Activated CD4-positive, alpha-beta T cell treated with anti-CD3 and anti-CD28 coated beads, Interleukin-2, Interleukin-6, amounts not matched to agents 100 ng/mL and 50 ng/mL, durations not matched to agents 16 hours and 8 hours (primary cell): ENCODE measurements at regions not wholly inside any gene's neighbourhood (a gene's known extent, or its start where the extent isn't known, plus 50 kb on each side); places are given as distances from the start of the nearest gene placed in this dataset.
"Not testable (repeated sequence)": the region's sequence is repeated elsewhere in the genome, so short reads cannot be mapped to it uniquely, and the experiment has no call there.

Experiments
- DNase-seq: peaks from one replicate; pipeline ENCODE4 v3.0.0-alpha.2; 2020

DNA sequence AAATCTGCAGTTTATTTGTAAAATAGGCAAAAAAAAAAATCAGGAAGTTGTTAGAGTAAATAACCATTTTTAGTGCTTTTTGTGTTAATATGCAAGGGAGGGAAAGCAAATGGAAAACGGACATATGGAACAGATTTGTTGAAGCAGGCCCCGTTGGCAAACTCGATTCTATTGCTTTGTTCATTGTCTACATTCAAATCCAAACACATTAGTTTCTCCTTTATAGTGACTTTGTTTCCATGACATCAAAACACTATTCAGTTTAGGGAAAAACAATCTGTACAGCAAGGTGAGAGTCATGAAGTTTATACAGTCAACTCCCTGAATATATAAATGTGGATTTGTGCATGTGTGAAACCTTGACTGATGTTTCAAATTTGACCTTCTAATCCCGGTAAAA lies 142.2 kb downstream of the FAM47A start:
- no peak for DNase-seq

DNA sequence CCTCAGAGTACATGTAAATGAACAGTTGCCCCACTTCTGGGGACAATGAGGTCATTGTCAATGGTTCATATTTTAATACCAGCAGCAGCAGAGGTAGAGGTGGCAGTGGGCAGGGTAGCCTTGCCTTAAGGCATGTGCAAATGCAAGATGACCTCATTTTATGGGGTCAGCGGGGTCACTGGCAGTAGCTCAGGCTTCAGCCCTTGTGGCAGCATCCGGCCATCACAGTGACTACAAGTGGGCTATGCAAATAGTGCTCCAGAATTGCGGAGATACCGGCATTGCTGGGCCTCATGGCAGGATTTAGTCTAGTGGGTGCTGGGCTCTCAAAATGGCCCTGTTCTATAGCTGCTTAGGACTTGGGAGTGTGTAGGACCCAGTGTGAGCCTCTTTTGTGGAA lies 144.7 kb downstream of the FAM47A start:
- no peak for DNase-seq

DNA sequence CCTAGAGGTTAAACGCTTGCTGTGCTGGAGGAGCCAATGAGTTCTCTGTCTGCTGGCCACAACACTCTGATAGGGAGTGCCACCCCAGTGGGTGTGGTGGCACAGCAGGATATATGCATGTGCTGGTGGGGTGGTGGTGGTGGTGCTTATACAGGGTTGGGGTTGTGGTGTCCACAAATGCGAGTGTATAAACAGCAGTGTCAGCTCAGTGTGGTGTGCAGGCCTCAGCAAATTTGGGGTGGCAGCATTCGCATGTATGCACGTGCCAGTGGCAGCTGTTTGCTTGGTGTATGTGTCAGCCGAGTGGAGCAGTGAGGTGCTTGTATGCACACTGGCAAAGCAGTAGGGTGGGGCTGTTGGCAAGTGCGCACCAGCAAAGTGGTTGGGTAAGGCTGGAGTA lies 157.4 kb downstream of the FAM47A start:
- no peak for DNase-seq

DNA sequence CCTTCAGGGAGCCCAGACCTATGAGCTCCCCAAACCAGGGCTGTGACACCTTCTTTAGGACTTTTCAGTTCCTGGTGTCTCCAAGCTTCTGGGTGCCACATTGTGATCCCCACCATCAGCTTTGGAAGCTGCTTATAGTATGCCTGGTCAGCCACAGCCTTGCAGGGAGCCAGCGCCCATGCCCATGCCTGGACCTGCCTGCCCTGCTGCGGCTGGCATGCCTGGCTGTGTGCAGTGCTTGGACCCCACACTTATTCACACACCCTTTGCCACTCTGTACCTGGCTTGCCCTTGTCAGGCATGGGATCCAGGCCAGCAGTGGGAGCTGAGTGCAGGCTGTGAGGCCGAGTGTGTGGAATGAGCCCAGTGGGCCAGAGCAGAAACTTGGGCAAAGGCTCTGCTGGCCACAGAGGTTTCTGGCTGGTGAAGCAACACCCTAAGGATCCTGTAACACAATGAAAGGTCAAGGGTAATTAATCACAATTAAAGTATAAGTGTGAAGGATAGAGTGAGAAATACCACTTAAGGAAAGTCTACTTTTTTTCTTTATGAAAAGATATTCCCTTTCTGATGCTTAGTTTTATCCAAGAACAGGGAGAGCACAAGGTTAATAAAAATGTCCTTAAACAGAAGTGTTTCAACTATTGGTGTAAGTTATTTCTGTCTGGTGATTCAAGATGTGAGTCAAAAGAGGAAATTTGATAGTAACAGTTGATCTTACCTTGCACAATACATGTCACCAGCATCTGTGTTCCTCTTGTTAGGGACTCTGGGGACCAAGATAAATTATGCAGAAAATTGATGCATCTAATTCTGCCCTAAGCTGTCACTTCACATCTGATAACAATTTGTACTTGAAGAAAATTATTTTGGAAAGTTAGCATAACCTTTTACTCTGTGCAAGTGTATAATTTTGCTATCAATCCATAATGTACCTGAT lies 161.8 kb downstream of the FAM47A start:
- DNase-seq = no peak

DNA sequence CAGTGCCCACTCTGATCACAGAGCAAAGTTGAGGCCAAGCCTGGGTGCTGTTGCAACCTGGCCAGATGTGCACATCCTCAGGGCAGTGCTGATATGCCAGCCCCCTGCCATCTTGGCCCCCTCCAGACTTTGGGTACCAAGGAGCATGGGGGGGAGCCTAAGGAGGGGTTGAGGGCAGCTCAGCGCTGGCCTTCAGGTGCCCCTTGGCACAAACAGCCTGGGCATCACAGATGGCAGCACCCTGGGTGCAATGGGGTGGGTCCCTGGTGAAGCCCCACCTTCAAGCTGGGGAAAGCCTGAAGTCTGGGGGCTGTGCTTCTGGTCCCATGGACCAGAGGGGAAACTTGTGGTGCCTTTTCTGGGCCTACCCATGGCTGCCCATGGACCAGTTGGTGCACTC lies 163.0 kb downstream of the FAM47A start:
- no peak for DNase-seq

DNA sequence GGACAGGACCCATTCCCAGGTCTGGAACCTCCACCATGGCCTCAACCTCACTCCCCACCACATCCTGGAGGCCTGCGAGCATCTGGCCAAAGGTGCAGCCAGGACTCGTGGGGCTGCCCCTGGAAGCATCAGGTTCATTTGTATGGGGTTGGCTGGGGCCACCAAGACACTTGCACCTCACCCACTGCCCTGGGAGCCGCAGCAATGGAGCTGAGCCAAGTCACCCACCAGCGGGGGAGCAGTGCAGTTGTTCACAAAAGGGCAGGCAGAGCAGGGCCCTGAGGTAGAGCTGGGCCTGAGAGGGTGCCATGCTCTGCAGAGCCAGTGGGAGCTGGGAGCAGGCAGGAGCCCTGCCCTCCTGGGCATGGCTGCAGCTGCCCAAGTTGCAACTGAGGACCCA lies 163.5 kb downstream of the FAM47A start:
- no peak for DNase-seq

DNA sequence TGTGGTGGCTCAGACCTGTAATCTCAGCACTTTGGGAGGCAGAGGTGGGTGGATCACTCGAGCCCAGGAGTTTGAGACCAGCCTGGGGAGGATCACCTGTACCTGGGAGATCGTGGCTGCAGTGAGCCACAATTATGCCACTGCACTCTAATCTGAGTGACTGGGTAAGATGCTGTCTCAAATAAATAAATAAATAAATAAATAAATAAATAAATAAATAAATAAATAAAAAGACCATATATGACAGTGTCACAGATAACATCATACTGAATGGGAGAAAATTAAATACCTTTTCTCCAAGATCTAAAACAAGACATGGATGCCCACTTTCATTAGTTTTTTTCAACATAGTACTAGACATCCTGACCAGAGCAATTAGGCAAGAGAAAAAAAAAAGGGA lies 182.8 kb downstream of the FAM47A start:
- DNase-seq = no peak

DNA sequence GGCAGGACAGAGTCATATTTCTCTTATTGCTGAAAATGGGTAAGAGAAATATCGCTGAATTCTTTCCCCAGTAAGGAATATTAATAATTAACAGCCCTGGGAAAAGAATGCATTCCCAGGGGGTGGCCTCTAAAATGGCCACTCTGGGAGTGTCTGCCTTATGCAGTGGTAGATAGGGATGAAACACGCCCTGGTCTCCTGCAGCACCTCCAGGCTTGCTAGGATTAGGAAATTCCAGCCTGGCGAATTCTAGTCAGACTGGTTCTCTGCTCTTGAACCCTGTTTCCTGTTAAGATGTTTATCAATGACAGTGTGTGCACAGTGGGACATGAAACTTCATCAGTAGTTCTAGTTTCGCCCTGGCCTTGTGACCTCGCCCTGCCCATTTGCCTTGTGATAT lies 205.9 kb downstream of the FAM47A start:
- not testable (repeated sequence) for DNase-seq

DNA sequence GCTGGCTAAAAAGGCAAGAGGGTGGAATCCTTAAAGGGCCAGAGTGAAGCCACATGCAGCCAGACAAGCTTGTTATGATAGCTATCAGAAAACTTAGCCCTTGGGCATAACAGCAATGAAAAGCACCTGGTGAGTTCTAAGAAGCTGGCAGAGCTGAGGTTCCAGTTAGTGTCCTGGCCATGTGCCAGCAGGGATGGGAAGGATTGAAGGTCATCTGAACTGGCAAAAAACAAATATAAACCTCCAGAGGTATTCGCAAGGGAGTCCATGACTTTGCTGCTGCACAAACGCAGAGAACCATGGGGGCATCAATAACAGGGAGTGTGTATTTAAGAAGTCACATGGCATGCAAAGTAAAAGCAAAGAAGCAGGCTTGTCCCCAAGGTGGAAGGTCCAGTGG lies 208.9 kb downstream of the FAM47A start:
- DNase-seq = no peak

DNA sequence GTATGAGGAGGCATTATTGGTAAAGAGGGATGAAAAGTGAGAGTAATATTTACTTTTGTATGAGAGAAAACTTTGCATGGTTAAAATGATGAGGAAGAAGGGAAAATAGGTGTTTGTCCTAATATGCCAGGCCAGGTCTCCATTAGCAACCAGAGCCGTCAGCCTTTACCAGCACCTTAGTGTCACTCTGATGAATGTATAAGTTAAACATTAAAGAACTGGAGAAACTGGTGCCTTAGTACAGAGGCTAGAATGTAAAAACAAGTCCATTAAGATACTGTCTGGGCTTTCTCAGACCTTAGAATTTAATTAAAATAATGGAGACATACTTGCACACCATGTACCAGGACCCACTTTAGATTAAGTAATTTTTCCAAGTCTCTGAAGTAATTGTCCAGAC lies 222.3 kb downstream of the FAM47A start:
- no peak for DNase-seq

DNA sequence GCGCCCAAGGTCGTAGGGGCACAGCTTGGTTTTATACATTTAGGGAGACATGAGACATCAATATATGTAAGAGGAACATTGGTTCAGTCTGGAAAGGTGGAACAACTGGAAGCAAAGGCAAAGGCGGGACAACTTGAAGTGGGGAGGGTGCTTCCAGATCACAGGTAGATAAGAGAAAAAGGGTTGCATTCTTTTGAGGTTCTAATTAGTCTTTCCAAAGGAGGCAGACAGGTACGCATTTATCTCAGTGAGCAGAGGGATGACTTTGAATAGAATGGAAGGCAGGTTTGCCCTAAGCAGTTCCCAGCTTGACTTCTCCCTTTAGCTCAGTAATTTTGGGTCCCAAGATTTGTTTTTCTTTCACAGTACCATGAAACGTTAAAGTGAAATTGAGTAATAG lies 223.2 kb downstream of the FAM47A start:
- DNase-seq = no peak

DNA sequence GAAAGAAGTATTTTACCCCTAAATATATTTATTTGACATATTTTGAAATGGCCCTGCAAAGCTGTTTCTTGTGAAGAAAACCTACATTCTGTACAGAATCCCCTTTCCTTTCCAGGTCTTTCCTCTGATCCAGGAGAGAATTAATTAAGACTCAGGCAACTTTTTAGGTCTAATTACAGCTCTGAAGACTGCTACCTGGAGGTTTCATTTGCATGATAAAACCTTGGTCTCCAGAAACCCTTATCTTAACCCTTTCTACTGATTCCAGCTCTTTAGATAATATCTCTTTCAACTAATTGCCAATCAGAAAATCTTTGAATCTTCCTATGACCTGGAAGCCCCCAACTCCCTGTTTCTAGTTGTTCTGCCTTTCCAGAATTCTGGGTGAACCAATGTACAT lies 224.0 kb downstream of the FAM47A start:
- no peak for DNase-seq

DNA sequence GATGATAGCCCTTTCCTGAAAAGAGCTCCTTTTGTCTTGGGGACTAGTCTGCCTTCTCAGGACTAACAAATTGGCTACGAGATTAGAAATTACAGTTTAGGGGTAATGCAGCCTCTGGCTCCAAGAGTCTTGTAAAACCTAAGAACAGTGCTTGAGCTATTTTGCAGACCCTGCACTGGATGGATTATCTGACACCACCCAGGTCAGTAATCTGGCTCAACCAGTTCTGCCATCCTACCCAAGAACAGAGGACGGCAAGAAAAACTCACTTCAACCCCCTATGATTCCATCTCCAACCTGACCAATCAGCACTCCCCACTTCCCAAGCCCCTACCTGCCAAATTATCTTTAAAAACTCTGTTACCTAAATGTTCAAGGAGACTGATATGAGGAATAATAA lies 225.1 kb downstream of the FAM47A start:
- no peak for DNase-seq

DNA sequence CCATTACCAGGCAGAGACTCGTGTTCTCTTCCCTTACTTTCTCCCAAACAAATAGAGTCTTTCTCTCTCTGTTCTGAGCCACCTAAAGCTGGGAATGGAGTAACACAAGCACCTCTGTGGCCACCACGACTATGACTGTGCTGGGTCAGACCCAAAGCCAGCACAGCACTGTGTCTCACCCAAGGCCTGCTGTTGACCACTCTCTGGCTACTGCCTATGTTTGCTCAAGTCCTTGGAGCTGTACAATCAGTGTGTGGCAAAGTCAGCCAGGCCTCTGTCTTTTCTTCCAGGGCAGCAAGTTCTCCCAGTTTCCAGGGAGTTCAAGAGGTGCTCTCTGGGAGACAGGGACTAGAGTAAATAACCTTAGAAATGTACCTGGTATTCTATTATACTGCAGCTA lies 239.4 kb downstream of the FAM47A start:
- no peak for DNase-seq

DNA sequence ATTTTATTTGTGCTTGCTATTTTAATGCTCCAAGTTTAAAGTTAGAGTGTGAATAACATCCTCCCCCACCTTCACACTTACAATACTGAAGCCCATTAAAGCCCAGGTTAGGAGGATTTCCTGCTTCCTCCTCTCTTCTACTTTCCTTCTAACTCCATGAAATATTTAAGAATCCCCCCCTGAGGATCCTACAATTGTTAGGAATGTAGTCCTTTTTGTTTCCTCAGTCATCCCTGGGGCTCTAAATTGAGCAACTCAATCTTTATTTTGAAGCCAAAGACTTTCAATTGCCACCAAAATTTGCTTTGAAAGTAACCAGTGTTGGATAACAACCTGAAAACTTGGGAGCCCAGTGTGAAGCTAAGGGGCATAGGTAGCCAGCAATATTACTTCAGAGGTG lies 276.9 kb downstream of the FAM47A start:
- no peak for DNase-seq

DNA sequence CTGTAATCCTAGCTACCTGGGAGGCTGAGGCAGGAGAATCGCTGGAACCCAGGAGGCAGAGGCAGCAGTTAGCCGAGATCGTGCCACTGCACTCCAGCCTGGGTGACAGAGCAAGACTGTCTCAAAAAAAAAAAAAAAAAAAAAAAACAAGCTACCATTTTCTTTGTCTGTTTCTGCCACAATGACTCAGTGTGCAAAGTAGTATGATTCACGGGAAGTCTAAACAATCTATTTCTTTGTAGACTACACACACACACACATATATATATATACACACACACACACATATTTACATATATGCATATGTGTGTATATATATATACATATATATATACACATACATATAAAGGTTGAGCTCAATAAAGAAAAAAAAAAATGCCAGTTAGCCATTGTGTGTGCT lies 280.0 kb downstream of the FAM47A start:
- not testable (repeated sequence) for DNase-seq

DNA sequence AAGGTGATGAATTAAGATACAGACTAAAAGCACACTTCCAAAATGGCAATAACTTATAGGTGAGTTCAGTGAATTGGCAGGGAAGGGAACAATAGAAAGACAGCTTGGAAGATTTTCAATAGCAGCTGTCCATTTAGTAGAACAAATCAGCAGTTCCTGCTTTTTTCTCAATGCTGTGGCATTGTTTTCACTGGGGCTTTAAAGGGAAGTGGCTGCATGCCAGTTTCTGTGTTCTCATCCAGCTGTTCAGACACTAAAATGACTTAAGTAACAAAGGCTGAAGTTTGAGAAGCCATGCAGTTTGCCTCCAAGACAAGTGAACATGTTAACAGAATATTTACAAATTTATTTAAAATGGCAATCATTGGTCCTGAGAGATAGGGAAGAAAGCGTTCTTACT lies 291.9 kb downstream of the FAM47A start:
- no peak for DNase-seq

DNA sequence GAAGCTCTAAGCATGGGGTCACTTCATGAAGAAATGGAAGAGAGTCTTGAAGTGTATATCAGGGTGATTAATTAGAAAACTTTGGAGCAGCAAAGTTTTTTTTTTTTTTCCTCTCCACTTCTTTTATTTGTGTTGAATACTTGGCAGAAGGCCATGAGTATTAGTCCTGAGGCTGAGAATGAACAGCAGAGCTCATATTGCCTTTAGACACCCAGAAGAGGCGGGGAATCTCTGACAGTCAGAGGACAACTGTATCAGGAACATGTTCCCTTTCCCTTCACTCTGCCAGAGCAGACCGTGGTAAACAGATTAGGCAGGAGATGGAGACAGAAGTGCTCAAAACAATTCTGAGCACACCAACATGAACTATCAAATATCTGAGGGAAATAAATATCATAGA lies 300.9 kb downstream of the FAM47A start:
- DNase-seq = no peak

DNA sequence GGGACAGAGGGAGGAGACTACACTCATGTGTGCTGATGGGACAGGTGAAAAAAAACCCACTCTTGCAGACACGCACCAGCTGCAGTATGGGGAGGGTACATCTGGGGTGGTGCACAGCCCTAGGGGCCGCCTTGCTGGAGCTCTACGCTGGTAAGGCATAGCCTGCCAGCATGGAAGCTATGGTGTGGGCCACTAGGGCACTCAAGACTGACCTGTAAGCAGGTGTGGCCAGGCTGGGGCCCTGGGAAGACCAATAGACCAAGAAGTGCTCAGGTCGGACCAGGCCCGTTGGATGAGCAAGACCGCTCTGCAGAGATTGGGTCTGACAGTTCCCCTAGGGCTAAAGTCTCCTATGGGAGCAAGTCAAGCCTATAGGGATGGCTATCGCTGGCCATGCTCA lies 314.8 kb downstream of the FAM47A start:
- DNase-seq = no peak

DNA sequence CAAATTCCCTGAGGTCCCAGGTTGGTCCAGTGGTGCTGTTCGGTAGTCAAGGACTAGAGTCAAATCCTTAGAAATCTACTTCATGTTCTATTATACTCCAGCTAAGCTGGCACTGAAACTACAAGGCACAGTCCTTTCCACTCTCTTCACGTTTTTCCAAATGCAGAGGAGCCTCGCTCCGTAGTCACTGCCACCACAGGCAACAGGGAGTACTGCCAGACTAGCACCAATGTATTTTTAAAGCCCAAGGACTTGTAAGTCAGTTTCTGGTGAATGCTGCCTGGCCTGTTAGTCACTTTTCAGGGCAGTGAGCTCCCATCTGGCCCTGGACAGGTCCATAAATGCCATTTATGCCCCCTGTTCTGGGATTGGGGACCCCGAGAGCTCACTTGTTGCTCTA lies 323.5 kb downstream of the FAM47A start:
- no peak for DNase-seq

DNA sequence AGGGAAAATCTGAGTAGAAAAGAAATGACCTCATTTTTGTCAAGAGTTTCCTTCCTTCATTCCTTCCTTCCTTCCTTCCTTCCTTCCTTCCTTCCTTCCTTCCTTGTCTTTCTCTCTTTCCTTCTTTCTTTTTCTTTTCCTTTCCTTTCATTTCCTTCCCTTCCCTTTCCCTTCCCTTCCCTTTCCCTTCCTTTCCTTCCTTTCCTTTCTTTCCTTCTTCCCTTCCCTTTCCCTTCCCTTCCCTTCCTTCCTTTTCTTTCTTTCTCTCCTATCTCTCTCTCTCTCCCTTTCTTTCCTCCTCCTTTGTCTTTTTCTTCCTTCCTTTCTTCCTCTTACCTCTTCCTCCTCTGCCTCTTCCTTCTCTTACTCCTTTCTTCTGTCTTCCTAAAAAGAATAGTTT lies 347.6 kb downstream of the FAM47A start:
- no peak for DNase-seq

DNA sequence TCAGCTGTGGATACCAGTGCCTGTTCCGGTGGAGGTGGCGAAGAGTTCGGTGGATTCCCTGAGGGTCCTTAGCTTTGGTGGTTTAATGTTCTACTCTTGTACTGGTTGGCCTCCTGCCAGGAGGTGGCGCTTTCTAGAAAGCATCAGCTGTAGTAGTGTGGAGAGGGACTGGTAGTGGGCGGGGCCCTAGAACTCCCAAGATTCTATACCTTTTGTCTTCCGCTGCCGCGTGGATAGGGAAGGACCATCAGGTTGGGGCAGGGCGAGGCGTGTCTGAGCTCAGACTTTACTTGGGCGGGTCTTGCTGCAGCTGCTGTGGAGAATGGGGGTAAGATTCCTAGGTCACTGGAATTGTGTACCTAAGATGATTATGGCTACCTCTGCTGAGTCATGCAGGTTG lies 390.3 kb downstream of the FAM47A start:
- DNase-seq = no peak

DNA sequence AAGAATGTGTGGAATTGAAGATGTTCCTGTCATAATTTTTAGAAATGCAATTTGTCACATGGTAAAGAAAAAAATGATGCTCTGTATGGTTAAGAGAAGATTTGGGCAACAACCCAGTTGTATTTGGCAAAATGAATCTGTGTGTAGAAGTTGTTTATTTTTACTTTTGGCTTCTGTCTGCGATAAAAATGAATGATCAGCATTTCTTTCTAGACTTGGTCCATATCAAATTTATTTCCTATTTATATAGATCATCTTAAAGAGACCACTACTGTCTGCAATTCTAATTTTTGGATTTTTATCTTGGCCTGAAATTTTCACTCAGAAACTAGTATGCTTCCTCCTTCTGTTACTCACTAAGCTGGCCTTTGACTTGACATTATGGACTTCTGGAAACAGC lies 396.9 kb downstream of the FAM47A start:
- no peak for DNase-seq

DNA sequence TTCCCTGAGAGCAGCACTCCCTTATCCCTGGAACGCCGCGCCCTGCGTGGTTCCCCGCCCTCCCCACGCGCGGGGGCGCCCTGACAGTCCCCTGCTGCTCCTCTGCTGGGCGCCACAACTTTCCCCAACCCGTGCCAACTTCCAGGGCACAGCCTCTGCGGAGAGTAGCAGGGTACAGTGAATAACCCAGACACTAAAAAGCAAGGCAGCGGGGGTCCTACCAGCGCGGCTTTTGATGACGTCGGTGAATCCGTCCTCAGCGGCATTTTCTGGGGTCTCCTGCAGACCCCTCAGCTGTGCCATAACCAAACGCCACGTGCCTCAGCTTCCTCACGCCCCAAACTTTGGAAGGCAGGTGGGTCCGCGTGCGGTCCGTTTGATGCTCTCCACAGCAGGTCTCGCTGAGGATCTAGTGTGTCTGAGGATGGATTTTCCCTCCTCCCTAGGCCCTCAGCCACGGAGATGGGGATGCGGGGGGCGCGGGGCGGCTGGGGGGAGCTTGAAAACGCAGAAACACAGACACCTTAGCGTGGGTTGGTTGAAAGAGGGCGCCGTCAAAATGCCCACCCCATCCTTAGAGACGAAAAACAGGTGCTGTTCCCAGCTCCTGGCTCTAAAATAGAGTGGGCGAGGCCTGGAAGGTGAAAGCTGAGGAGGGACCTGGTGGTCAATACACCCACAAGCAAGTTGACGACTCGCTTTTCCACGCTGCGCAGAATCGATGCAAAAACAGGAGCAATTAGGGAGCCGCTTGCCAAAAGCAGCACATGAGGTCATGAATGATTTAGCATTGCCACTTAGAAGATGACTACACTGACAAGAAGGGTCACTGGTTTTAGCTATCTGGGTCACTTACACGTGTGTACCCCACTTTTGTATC lies 405.6 kb downstream of the FAM47A start:
- no peak for DNase-seq
